OCI-LY7 (cell line): ENCODE measurements at regions not wholly inside any gene's neighbourhood (a gene's known extent, or its start where the extent isn't known, plus 50 kb on each side); places are given as distances from the start of the nearest gene placed in this dataset.

Source experiments
- CTCF ChIP-seq: fragments of 200-600 bp; sonication (generic); conservative IDR thresholded peaks from 2 replicates; pipeline ENCODE4 v1.5.1; 2014; ENCODE audit warnings: mild to moderate bottlenecking, antibody characterized with exemption, low read length, moderate library complexity, mixed read lengths
- EZH2phosphoT487 ChIP-seq: fragments of 200-600 bp; sonication (generic); IDR thresholded peaks from 2 replicates; pipeline ENCODE4 v1.6.1; 2018; ENCODE audit warnings: low read depth, borderline replicate concordance, mild to moderate bottlenecking, mixed run types, antibody characterized with exemption, low read length, moderate library complexity, mixed read lengths

DNA sequence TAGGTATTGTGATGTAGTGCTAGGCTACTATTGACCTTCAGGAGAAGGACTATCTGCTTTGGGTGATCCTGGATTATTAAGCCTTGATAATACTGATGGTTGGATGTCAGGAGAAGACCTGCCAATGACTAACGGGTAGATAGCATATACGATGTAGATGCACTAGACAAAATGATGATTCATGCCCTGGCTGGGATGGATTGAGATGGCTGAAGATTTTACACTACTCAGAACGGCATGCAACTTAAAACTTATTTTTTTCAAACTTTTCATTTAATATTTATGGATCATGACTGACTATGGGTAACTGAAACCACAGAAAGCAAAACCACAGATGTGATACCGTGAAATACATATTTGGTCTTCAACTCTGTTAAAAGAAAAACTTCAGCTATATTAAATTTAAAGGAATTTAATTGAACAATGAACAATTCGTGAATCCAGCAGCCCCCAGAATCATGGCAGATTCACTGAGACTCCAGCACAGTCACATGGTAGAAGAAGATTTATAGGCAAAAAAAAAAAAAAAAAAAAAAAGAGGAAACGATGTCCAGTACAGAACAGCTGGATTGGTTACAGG is 124.6 kb upstream of the CDK13 start:
- TF ChIP-seq CTCF (no peak), EZH2phosphoT487 (no peak)
